ENCODE measurements at regions not wholly inside any gene's neighbourhood (a gene's known extent, or its start where the extent isn't known, plus 50 kb on each side); places are given as distances from the start of the nearest gene placed in this dataset.

DNA sequence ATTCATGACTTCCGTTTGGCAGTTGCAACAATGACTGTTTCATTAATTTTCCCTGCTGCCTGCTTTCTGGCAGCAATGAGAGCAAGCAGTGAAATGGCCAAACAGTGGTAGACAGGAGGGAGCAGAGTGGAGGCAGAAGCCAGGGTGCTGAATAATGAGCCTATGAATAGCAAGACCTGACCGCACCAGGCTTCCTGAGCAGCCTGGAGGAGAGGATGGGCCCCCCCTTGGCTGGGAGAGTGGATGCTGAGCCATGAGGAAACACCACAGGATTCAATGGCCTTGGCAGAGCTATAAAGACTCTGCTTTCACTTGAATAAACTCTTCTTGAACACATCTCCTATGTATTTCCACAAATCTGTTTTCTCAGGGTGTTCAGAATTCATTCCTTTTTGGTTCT is 68.1 kb upstream of the SNRPB2 start:
- Mint-ChIP-seq H3K4me3 (no peak overlapping the region), H3K4me1 (no peaks in the 10 kb centered on the region), H3K27me3 (ENCODE audit: insufficient read depth) (no peaks in the 10 kb centered on the region), H3K27ac (no peak overlapping the region), H3K9me3 (peaks cover 15% of the 10 kb centered on the region), H3K36me3 (ENCODE audit: low read depth) (no peaks in the 10 kb centered on the region)
- DNase-seq = no peak
- Histone ChIP-seq H3K9ac (ENCODE audit: extremely low read depth, low read length, poor library complexity, severe bottlenecking) (no peak overlapping the region), H3K27ac (ENCODE audit: low read depth, low read length) (no peak overlapping the region), H3K9me3 (ENCODE audit: control insufficient read depth, low read length) (peaks cover 16% of the 10 kb centered on the region), H3K36me3 (ENCODE audit: control insufficient read depth, insufficient read depth, low read length) (no peaks in the 10 kb centered on the region), H3K4me3 (ENCODE audit: low read length) (no peak overlapping the region), H3K27me3 (ENCODE audit: control insufficient read depth, insufficient read depth, low read length, poor library complexity, severe bottlenecking) (no peaks in the 10 kb centered on the region), H3K4me1 (ENCODE audit: control insufficient read depth, insufficient read depth, low read length) (no peaks in the 10 kb centered on the region)
- TF ChIP-seq, protein P1, sequence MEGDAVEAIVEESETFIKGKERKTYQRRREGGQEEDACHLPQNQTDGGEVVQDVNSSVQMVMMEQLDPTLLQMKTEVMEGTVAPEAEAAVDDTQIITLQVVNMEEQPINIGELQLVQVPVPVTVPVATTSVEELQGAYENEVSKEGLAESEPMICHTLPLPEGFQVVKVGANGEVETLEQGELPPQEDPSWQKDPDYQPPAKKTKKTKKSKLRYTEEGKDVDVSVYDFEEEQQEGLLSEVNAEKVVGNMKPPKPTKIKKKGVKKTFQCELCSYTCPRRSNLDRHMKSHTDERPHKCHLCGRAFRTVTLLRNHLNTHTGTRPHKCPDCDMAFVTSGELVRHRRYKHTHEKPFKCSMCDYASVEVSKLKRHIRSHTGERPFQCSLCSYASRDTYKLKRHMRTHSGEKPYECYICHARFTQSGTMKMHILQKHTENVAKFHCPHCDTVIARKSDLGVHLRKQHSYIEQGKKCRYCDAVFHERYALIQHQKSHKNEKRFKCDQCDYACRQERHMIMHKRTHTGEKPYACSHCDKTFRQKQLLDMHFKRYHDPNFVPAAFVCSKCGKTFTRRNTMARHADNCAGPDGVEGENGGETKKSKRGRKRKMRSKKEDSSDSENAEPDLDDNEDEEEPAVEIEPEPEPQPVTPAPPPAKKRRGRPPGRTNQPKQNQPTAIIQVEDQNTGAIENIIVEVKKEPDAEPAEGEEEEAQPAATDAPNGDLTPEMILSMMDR (conservative IDR thresholded peaks at IDR 0.05) = no peak
- 90 to 93% methylated on average over 2 of the region's 2 CpGs for WGBS, 2 experiments (ENCODE audit: insufficient coverage in 1 of 2, insufficient read length in 1 of 2)

DNA sequence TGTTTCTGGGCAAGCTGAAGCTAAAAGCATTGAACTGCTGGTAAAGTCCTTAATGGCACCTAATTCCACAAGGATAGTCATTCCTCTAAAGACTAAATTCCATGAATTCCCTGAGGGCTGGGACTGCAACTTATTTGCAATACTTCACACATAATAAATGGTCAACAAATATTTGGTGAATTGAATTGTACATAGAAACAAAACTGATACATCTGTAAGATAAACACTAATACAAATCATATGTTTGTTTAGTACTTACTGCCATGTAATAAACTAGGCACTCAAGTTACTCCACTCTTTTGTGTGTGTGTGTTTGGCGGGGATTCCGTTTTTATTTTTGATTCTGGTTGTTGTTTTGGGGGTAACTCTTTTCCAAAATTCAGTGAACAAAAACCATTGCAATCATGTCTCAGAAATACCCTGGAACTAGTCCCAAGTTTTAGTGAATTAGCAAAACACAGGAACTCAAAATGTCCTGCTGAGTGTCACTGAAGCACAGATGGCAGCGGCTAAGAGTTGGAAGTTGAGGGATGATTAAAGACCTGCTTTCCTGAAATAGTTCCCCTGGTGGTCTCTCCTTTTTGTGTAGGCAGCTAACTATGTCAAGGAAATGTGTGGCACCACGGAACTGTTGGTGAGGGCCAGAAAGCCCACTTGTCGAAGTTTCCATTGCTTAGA is 74.8 kb upstream of the SNRPB2 start:
- peaks cover 3% of the 10 kb centered on the region for H3K27me3 Mint-ChIP-seq (ENCODE audit: insufficient read depth)
- DNase-seq = no peak
- Histone ChIP-seq H3K4me1 (ENCODE audit: control insufficient read depth, insufficient read depth, low read length) (no peaks in the 10 kb centered on the region), H3K9me3 (ENCODE audit: control insufficient read depth, low read length) (peaks cover 15% of the 10 kb centered on the region), H3K4me3 (ENCODE audit: low read length) (no peak overlapping the region), H3K27me3 (ENCODE audit: control insufficient read depth, insufficient read depth, low read length, poor library complexity, severe bottlenecking) (no peaks in the 10 kb centered on the region), H3K36me3 (ENCODE audit: control insufficient read depth, insufficient read depth, low read length) (no peaks in the 10 kb centered on the region), H3K9ac (ENCODE audit: extremely low read depth, low read length, poor library complexity, severe bottlenecking) (no peak overlapping the region), H3K27ac (ENCODE audit: low read depth, low read length) (no peak overlapping the region)
- H3K4me1 Mint-ChIP-seq = no peaks in the 10 kb centered on the region
- H3K4me3 Mint-ChIP-seq = no peak overlapping the region
- peaks cover 15% of the 10 kb centered on the region for H3K9me3 Mint-ChIP-seq
- 79 to 87% methylated on average over 3 to 4 of the region's 5 CpGs for WGBS, 2 experiments (ENCODE audit: insufficient coverage in 1 of 2, insufficient read length in 1 of 2)
- H3K36me3 Mint-ChIP-seq (ENCODE audit: low read depth) = no peaks in the 10 kb centered on the region
- H3K27ac Mint-ChIP-seq = no peak overlapping the region
- TF ChIP-seq, protein P1 (conservative IDR thresholded peaks at IDR 0.05) = no peak

DNA sequence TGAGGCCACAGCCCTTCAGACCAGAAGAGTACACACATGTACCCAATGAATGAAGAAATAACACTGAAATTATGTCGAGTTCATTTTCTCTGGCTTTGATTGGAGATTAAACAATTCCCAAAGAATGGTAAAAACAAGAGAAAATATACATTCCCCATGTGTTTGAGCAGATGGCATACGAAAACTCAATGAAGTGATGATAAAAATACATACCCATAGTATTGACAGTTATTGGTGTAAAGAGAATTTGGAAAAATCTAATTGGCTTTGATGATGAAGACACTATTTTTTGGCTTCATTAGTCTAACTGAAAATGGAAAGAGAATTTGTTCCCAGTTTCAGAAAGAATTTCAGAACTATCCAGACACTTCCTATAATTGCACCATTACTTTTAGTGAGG is 76.6 kb upstream of the SNRPB2 start:
- H3K9ac ChIP-seq (ENCODE audit: extremely low read depth, low read length, poor library complexity, severe bottlenecking) = no peak overlapping the region
- Mint-ChIP-seq H3K9me3 (peaks cover 10% of the 10 kb centered on the region), H3K4me3 (no peak overlapping the region), H3K4me1 (no peaks in the 10 kb centered on the region), H3K27ac (no peak overlapping the region), H3K27me3 (ENCODE audit: insufficient read depth) (peaks cover 3% of the 10 kb centered on the region), H3K36me3 (ENCODE audit: low read depth) (no peaks in the 10 kb centered on the region)
- no peaks in the 10 kb centered on the region for H3K36me3 ChIP-seq (ENCODE audit: control insufficient read depth, insufficient read depth, low read length)
- WGBS, 2 experiments (ENCODE audit: insufficient coverage in 1 of 2, insufficient read length in 1 of 2) = 77% methylated on average over 2 of the region's 2 CpGs; no CpG with 5 or more reads in 1 of the 2 experiments
- no peak overlapping the region for H3K4me3 ChIP-seq (ENCODE audit: low read length)
- TF ChIP-seq, protein P1 (conservative IDR thresholded peaks at IDR 0.05) = no peak
- H3K4me1 ChIP-seq (ENCODE audit: control insufficient read depth, insufficient read depth, low read length) = no peaks in the 10 kb centered on the region
- H3K27me3 ChIP-seq (ENCODE audit: control insufficient read depth, insufficient read depth, low read length, poor library complexity, severe bottlenecking) = no peaks in the 10 kb centered on the region
- no peak overlapping the region for H3K27ac ChIP-seq (ENCODE audit: low read depth, low read length)
- peaks cover 7% of the 10 kb centered on the region for H3K9me3 ChIP-seq (ENCODE audit: control insufficient read depth, low read length)
- no peak for DNase-seq

All from endodermal cell (in vitro differentiated cells).